ENCODE measurements at regions not wholly inside any gene's neighbourhood (a gene's known extent, or its start where the extent isn't known, plus 50 kb on each side); places are given as distances from the start of the nearest gene placed in this dataset.

DNA sequence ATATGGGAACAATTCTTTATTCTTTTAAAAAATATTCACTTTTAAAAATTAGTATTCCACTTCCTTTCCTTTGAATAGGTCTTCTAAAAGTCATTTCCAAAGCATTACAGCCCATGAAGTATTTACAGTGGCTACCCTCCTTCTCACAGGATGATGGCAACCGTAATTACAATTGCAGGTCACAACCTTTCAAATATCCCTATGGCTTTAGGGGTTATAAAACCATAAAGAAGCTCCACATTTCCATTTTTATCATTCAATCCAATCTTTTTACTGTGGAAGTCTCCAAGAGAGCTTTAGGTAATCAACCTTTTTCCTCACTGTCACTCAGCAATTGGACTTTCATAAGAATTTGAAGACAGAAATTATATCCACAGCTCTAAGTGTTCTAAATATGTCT is 488.9 kb upstream of the CA10 start:
- 61 to 73% (median 69%) methylated on average over 1 of the region's 1 CpG for WGBS, 5 donors
- H3K4me3 ChIP-seq: no peak overlapping the region
- no peaks in the 10 kb centered on the region for H3K9me3 ChIP-seq
- intact Hi-C loops (cut with DNase I; ENCODE audit: low total_unique reads): no loop called here
- no peak for DNase-seq
- H3K27ac ChIP-seq: no peak overlapping the region
- H3K36me3 ChIP-seq: no peaks in the 10 kb centered on the region
- H3K4me1 ChIP-seq: no peaks in the 10 kb centered on the region
- no peaks in the 10 kb centered on the region for H3K27me3 ChIP-seq
- no peak for TF ChIP-seq POLR2A (IDR thresholded peaks at IDR 0.05)
- no peak for TF ChIP-seq POLR2AphosphoS5 (IDR thresholded peaks at IDR 0.05)
- TF ChIP-seq, protein P1, sequence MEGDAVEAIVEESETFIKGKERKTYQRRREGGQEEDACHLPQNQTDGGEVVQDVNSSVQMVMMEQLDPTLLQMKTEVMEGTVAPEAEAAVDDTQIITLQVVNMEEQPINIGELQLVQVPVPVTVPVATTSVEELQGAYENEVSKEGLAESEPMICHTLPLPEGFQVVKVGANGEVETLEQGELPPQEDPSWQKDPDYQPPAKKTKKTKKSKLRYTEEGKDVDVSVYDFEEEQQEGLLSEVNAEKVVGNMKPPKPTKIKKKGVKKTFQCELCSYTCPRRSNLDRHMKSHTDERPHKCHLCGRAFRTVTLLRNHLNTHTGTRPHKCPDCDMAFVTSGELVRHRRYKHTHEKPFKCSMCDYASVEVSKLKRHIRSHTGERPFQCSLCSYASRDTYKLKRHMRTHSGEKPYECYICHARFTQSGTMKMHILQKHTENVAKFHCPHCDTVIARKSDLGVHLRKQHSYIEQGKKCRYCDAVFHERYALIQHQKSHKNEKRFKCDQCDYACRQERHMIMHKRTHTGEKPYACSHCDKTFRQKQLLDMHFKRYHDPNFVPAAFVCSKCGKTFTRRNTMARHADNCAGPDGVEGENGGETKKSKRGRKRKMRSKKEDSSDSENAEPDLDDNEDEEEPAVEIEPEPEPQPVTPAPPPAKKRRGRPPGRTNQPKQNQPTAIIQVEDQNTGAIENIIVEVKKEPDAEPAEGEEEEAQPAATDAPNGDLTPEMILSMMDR (IDR thresholded peaks at IDR 0.05): no peak
- no peak for TF ChIP-seq EP300 (IDR thresholded peaks at IDR 0.05)

DNA sequence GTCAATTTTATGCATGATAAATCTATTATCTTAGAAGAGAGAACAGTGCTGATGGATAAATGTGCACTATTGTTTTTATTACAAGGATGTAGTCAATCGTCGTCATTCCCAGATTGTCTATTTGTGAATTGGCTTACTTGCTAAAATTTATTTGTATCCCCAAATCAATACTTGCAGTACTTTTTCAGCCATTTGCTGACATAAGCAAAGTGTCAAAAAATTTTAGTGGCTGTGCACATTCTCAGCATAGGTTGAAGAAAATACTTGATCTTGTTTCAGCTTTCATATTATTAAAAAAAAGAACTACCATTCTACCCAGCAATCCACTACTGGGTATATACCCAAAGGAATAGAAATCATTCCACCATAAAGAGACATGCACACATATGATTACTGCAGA is 477.9 kb upstream of the CA10 start:
- H3K36me3 ChIP-seq: no peaks in the 10 kb centered on the region
- TF ChIP-seq POLR2A (IDR thresholded peaks at IDR 0.05) (no peak), POLR2AphosphoS5 (IDR thresholded peaks at IDR 0.05) (no peak), EP300 (IDR thresholded peaks at IDR 0.05) (no peak)
- TF ChIP-seq, protein P1 (IDR thresholded peaks at IDR 0.05): no peak
- WGBS, 5 donors: 88 to 97% (median 93%) methylated on average over 2 of the region's 2 CpGs

DNA sequence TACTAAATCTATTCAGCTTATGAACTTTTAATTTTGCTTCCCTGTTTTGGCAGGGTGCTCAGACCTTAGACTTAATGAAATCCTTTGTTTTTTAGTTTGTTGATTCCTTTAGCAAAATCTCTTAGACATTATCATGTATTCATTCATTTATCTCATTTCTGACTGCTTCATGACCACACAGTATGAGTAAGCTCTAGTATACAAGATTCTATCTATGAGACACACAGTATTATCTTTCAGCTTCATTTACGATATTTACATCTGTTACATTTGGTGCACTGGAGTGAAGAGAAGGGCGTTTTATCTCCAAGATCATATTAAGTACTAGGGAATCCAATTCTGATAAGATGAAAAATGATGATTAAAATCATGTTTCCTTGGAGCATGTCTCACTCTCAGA is 448.1 kb upstream of the CA10 start:
- DNase-seq: no peak
- Histone ChIP-seq H3K27ac (no peak overlapping the region), H3K4me1 (no peaks in the 10 kb centered on the region), H3K4me3 (no peak overlapping the region), H3K9me3 (no peaks in the 10 kb centered on the region), H3K36me3 (no peaks in the 10 kb centered on the region), H3K27me3 (no peaks in the 10 kb centered on the region)
- 66 to 77% (median 76%) methylated on average over 2 of the region's 2 CpGs for WGBS, 5 donors
- intact Hi-C loops (cut with DNase I; ENCODE audit: low total_unique reads): no loop called here
- TF ChIP-seq POLR2AphosphoS5 (IDR thresholded peaks at IDR 0.05) (no peak), EP300 (IDR thresholded peaks at IDR 0.05) (no peak), POLR2A (IDR thresholded peaks at IDR 0.05) (no peak)
- TF ChIP-seq, protein P1 (IDR thresholded peaks at IDR 0.05): no peak

More for the DNA sequence above, 477.9 kb upstream of the CA10 start:
- DNase-seq: no peak
- Histone ChIP-seq H3K9me3 (no peaks in the 10 kb centered on the region), H3K27me3 (no peaks in the 10 kb centered on the region), H3K4me1 (no peaks in the 10 kb centered on the region), H3K4me3 (no peak overlapping the region), H3K27ac (no peak overlapping the region)
- intact Hi-C loops (cut with DNase I; ENCODE audit: low total_unique reads): no loop called here

DNA sequence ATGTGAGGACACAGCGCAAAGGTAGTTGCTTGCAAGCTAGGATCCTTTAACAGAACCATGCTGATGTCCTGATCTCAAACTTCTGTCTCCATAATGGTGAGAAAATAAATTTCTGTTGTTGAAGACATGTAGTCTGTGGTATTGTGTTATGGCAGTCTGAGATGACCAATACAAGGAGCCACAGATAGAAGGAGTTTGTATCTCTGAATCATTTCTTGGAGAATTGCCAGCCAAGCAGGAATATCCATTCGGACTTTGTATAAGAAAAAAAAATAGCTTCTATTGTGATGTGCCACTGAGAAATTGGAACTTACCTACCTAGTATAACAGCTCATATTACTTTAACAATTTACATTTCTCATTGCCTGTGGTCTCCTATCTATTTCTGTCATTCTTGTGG is 447.6 kb upstream of the CA10 start:
- Histone ChIP-seq H3K9me3 (no peaks in the 10 kb centered on the region), H3K4me3 (no peak overlapping the region), H3K4me1 (no peaks in the 10 kb centered on the region), H3K27ac (no peak overlapping the region), H3K36me3 (no peaks in the 10 kb centered on the region), H3K27me3 (no peaks in the 10 kb centered on the region)
- TF ChIP-seq EP300 (IDR thresholded peaks at IDR 0.05): no peak
- no peak for TF ChIP-seq POLR2AphosphoS5 (IDR thresholded peaks at IDR 0.05)
- TF ChIP-seq, protein P1 (IDR thresholded peaks at IDR 0.05): no peak
- TF ChIP-seq POLR2A (IDR thresholded peaks at IDR 0.05): no peak
- no peak for DNase-seq
- 46 to 49% (median 47%) methylated on average over 2 of the region's 2 CpGs for WGBS, 5 donors
- intact Hi-C loops (cut with DNase I; ENCODE audit: low total_unique reads): no loop called here

All from stomach (tissue), 8 donors.